Astrocyte (in vitro differentiated cells and primary cell): ENCODE measurements at regions not wholly inside any gene's neighbourhood (a gene's known extent, or its start where the extent isn't known, plus 50 kb on each side); places are given as distances from the start of the nearest gene placed in this dataset.

Source experiments
- EZH2 ChIP-seq: IDR thresholded peaks from 2 replicates; pipeline ENCODE4 v1.6.1; 2012; ENCODE audit warnings: mild to moderate bottlenecking, low read length, inconsistent platforms; ENCODE audit not compliant: insufficient read depth
- TF ChIP-seq, protein P1 (sequence below): IDR thresholded peaks from 2 replicates; pipeline ENCODE4 v1.5.1; 2011; ENCODE audit warnings: low read depth, mild to moderate bottlenecking, inconsistent platforms, low read length, moderate library complexity; ENCODE audit not compliant: insufficient read depth

DNA sequence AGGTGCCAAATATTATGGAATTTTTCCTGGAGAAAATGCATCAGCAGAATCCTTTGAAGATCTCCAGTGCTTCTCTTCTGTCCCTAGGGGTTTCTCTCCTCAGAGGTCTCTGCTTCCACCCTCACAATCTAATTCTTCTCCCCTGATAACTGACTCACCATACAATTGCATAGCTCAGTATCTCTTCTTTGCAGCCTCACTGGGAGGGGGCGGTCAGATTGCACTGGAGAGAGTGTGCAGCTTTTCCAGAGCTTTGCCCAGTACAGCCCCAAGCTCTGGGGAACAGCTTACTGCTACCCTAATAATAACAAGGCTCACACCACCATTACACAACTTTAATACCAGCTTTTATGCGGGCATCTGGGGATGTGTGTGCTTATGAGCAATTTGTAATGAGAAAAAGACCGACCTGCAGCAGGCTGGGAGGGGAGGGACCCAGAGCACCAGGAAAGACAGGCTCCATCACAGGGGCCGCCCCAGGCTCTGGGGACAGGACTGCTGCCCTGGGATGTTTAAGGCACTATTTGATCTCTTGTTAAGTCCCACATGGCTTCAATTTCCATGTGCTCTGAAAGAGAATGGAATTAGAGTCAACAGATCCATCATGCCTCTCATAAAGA, 276.6 kb upstream of the SIX2 start:
- TF ChIP-seq, protein P1, sequence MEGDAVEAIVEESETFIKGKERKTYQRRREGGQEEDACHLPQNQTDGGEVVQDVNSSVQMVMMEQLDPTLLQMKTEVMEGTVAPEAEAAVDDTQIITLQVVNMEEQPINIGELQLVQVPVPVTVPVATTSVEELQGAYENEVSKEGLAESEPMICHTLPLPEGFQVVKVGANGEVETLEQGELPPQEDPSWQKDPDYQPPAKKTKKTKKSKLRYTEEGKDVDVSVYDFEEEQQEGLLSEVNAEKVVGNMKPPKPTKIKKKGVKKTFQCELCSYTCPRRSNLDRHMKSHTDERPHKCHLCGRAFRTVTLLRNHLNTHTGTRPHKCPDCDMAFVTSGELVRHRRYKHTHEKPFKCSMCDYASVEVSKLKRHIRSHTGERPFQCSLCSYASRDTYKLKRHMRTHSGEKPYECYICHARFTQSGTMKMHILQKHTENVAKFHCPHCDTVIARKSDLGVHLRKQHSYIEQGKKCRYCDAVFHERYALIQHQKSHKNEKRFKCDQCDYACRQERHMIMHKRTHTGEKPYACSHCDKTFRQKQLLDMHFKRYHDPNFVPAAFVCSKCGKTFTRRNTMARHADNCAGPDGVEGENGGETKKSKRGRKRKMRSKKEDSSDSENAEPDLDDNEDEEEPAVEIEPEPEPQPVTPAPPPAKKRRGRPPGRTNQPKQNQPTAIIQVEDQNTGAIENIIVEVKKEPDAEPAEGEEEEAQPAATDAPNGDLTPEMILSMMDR, result no peak
- TF ChIP-seq EZH2, result no peak
